ENCODE measurements at regions not wholly inside any gene's neighbourhood (a gene's known extent, or its start where the extent isn't known, plus 50 kb on each side); places are given as distances from the start of the nearest gene placed in this dataset.

GRCh38 chr12:13311551-13311950 is 115.0 kb downstream of the EMP1 start:
- Histone ChIP-seq H4K20me1 (ENCODE audit: insufficient read depth, low read length) (no peaks in the 10 kb centered on the region), H2BK120ac (ENCODE audit: low read depth, low read length) (no peak overlapping the region), H3K4me2 (ENCODE audit: low read depth, low read length) (no peak overlapping the region), H3K4me1 (ENCODE audit: control insufficient read depth, insufficient read depth, low read length) (no peaks in the 10 kb centered on the region), H3K56ac (ENCODE audit: extremely low read depth, insufficient read depth, low read length) (no peak overlapping the region), H3K18ac (ENCODE audit: low read depth, low read length) (no peak overlapping the region), H2BK5ac (ENCODE audit: low read depth, low read length, poor library complexity, severe bottlenecking) (no peak overlapping the region), H3K9ac (ENCODE audit: low read depth, low read length) (no peak overlapping the region), H3K4me3 (ENCODE audit: insufficient read depth, low read depth, low read length) (no peak overlapping the region), H3K27me3 (ENCODE audit: control insufficient read depth, insufficient read depth, low read length) (peaks cover 3% of the 10 kb centered on the region), H2AK5ac (ENCODE audit: low read depth, low read length) (no peak overlapping the region), H3K23ac (ENCODE audit: low read depth, low read length) (no peak overlapping the region), H2AFZ (replicated peaks; ENCODE audit: low read length, poor library complexity) (no peak overlapping the region), H3K4ac (ENCODE audit: low read depth, low read length) (no peak overlapping the region), H2BK20ac (ENCODE audit: low read depth, low read length) (no peak overlapping the region), H2AK9ac (replicated peaks; ENCODE audit: low read depth, low read length, poor library complexity) (no peak overlapping the region), H3K14ac (replicated peaks; ENCODE audit: low read depth, low read length) (no peak overlapping the region), H4K8ac (ENCODE audit: low read depth in 2 of 2, low read length in 2 of 2) (no peak overlapping the region), H3K36me3 (ENCODE audit: control insufficient read depth, insufficient read depth, low read length) (no peaks in the 10 kb centered on the region), H3K9me3 (ENCODE audit: control insufficient read depth, insufficient read depth, low read length) (no peaks in the 10 kb centered on the region), H3K9me1 (ENCODE audit: insufficient read depth, low read length) (no peaks in the 10 kb centered on the region), H3K27ac (ENCODE audit: insufficient read depth, low read length) (no peak overlapping the region), H3K79me1 (ENCODE audit: low read depth in 1 of 2, low read length in 2 of 2) (no peaks in the 10 kb centered on the region), H2BK15ac (ENCODE audit: low read depth, low read length) (no peak overlapping the region), H4K91ac (ENCODE audit: insufficient read depth, low read depth, low read length) (no peak overlapping the region), H4K5ac (ENCODE audit: low read depth, low read length) (no peak overlapping the region)
- dilution Hi-C loops (cut with HindIII; ENCODE audit: low sequenced_read_pairs, unreplicated experiment), result no loop called here
- CTCF ChIA-PET, result interaction anchor here (1.0 kb wide), 1 partner anchor 12 kb away, joined by 3 read pairs; no protein-coding TSS in a partner anchor
- TF ChIP-seq RAD21 (IDR thresholded peaks at IDR 0.05; ENCODE audit: low read length), result no peak
- TF ChIP-seq RFX5 (IDR thresholded peaks at IDR 0.05; ENCODE audit: low read depth, low read length), result no peak
- no peak for TF ChIP-seq NFE2L2 (IDR thresholded peaks at IDR 0.05; ENCODE audit: low read depth, low read length)
- TF ChIP-seq, protein P1, sequence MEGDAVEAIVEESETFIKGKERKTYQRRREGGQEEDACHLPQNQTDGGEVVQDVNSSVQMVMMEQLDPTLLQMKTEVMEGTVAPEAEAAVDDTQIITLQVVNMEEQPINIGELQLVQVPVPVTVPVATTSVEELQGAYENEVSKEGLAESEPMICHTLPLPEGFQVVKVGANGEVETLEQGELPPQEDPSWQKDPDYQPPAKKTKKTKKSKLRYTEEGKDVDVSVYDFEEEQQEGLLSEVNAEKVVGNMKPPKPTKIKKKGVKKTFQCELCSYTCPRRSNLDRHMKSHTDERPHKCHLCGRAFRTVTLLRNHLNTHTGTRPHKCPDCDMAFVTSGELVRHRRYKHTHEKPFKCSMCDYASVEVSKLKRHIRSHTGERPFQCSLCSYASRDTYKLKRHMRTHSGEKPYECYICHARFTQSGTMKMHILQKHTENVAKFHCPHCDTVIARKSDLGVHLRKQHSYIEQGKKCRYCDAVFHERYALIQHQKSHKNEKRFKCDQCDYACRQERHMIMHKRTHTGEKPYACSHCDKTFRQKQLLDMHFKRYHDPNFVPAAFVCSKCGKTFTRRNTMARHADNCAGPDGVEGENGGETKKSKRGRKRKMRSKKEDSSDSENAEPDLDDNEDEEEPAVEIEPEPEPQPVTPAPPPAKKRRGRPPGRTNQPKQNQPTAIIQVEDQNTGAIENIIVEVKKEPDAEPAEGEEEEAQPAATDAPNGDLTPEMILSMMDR (conservative IDR thresholded peaks at IDR 0.05; ENCODE audit: low read depth, low read length), result no peak
- no peak for TF ChIP-seq RCOR1 (IDR thresholded peaks at IDR 0.05; ENCODE audit: insufficient replicate concordance, low read length)
- no peak for TF ChIP-seq FOS (IDR thresholded peaks at IDR 0.05; ENCODE audit: low read depth, low read length)
- TF ChIP-seq POLR2A (IDR thresholded peaks at IDR 0.05; ENCODE audit: low read depth, low read length), result no peak
- no peak for TF ChIP-seq SMC3 (IDR thresholded peaks at IDR 0.05; ENCODE audit: low read depth, low read length)
- TF ChIP-seq MAFK (IDR thresholded peaks at IDR 0.05; ENCODE audit: low read depth, low read length), result no peak
- TF ChIP-seq MAZ (IDR thresholded peaks at IDR 0.05; ENCODE audit: borderline replicate concordance, low read depth, low read length), result no peak
- no peak for TF ChIP-seq CHD1 (IDR thresholded peaks at IDR 0.05; ENCODE audit: low read depth, low read length)
- no peak for TF ChIP-seq CEBPB (IDR thresholded peaks at IDR 0.05; ENCODE audit: low read depth, low read length)
- TF ChIP-seq MXI1 (IDR thresholded peaks at IDR 0.05; ENCODE audit: borderline replicate concordance, low read depth, low read length), result no peak
- no peak for TF ChIP-seq USF2 (IDR thresholded peaks at IDR 0.05; ENCODE audit: low read depth, low read length)
- no peak for TF ChIP-seq BHLHE40 (IDR thresholded peaks at IDR 0.05; ENCODE audit: low read depth, low read length)
- TF ChIP-seq, protein P2, sequence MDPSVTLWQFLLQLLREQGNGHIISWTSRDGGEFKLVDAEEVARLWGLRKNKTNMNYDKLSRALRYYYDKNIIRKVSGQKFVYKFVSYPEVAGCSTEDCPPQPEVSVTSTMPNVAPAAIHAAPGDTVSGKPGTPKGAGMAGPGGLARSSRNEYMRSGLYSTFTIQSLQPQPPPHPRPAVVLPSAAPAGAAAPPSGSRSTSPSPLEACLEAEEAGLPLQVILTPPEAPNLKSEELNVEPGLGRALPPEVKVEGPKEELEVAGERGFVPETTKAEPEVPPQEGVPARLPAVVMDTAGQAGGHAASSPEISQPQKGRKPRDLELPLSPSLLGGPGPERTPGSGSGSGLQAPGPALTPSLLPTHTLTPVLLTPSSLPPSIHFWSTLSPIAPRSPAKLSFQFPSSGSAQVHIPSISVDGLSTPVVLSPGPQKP (IDR thresholded peaks at IDR 0.05; ENCODE audit: borderline replicate concordance, low read depth, low read length), result no peak
- DNase-seq (no peak), ATAC-seq (ENCODE audit: low read depth) (no peak)
- BruUV-seq (replicated peaks), result no TSS peak
- intact Hi-C loops (cut with micrococcal nuclease), result no loop called here
- WGBS, 2 experiments (ENCODE audit: extremely low coverage in 2 of 2, insufficient read length in 1 of 2), result 0% methylated on average over 1 of the region's 4 CpGs; no CpG with 5 or more reads in 1 of the 2 experiments
- in situ Hi-C loops (cut with MboI; ENCODE audit: low sequenced_read_pairs), result no loop called here
- POLR2A ChIA-PET (ENCODE audit: unreplicated experiment), result no interaction called here

Measured in IMR-90 (cell line).